GM18951 (cell line): ENCODE measurements at regions not wholly inside any gene's neighbourhood (a gene's known extent, or its start where the extent isn't known, plus 50 kb on each side); places are given as distances from the start of the nearest gene placed in this dataset.
"Not testable (repeated sequence)": the region's sequence is repeated elsewhere in the genome, so short reads cannot be mapped to it uniquely, and the experiment has no call there.

Experiments
- POLR2A ChIP-seq: IDR thresholded peaks from 4 replicates; pipeline ENCODE4 v1.6.1; 2011; ENCODE audit warnings: mild to moderate bottlenecking; ENCODE audit not compliant: insufficient read length, insufficient read depth; ENCODE audit errors: extremely low read depth
- in situ Hi-C: fragments of 300-500 bp; cut with MboI; formaldehyde crosslinking; loops from one replicate; pipeline ENCODE4 v1.12.0; 2022; ENCODE audit warnings: low sequenced_read_pairs, mixed read lengths, inconsistent platforms; ENCODE audit not compliant: unreplicated experiment

- no peak for TF ChIP-seq POLR2A
- in situ Hi-C loops, result no loop called here
Observed at GRCh38 chr2:34724107-34724506, 1125.0 kb upstream of the FAM98A start.

GRCh38 chr2:34723683-34724082 is 1124.6 kb upstream of the FAM98A start:
- TF ChIP-seq POLR2A, result no peak
- in situ Hi-C loops, result no loop called here

DNA sequence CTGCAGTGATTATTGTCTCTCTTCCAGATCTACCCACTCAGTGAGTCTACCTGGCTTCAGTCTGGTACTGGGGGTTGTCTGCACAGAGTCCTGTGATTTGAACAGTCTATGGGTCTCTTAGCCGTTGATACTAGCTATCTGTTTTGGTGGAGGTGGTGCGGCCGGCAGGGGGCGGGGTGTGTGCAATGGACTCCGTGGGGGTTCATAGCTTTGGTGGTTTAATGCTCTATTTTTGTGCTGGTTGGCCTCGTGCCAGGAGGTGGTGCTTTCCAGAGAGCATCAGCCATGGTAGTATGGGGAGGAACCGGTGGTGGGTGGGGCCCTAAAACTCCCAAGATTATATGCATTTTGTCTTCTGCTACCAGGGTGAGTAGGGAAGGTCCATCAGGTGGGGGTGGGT is 1120.1 kb upstream of the FAM98A start:
- TF ChIP-seq POLR2A, result no peak
- in situ Hi-C loops, result no loop called here

GRCh38 chr2:34705551-34706247 is 1106.6 kb upstream of the FAM98A start:
- in situ Hi-C loops, result no loop called here
- no peak for TF ChIP-seq POLR2A

GRCh38 chr2:34703292-34703691 is 1104.2 kb upstream of the FAM98A start:
- no peak for TF ChIP-seq POLR2A
- in situ Hi-C loops, result no loop called here

DNA sequence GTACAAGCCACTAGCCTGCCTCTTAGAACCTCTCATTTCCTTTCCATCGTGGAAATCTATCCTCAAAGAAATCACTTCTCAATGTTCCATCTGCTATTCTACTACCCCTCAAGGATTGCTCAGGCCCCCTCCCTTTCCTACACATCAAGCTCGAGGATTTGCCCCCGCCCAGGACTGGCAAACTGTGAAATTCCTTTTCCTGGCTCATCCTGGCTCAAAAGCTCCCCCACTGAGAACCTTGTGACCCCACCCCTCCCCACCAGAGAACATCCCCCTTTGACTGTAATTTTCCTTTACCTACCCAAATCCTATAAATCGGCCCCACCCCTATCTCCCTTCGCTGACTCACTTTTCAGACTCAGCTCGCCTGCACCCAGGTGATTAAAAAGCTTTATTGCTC is 1103.3 kb upstream of the FAM98A start:
- in situ Hi-C loops, result not testable (repeated sequence)

- in situ Hi-C loops, result not testable (repeated sequence)
Observed at GRCh38 chr2:34677591-34677990, 1078.5 kb upstream of the FAM98A start.

- in situ Hi-C loops, result not testable (repeated sequence)
Observed at GRCh38 chr2:34677119-34677531, 1078.0 kb upstream of the FAM98A start.

- TF ChIP-seq POLR2A, result no peak
- in situ Hi-C loops, result no loop called here
Observed at GRCh38 chr2:34670482-34670881, 1071.4 kb upstream of the FAM98A start.

GRCh38 chr2:34666821-34667220 is 1067.7 kb upstream of the FAM98A start:
- in situ Hi-C loops, result no loop called here
- TF ChIP-seq POLR2A, result no peak

DNA sequence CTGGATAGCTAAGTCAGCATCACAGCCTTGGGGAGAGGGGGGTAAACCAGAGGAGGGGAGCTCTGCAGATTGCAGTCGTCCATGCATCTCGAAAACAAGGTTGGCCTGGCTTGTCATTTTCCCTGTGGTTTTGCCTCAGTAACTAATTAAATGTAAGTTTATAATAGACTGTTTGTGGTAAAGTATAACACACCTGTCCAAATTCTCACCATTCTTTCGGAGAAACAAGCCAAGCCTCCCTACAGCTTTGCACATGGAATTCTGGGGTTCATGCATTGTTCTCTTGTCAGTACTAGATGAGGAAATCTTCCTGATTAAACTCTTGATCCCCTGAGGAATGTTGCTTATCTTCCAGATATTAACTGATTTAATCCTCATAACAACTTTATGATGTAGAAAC is 1065.2 kb upstream of the FAM98A start:
- in situ Hi-C loops, result no loop called here
- TF ChIP-seq POLR2A, result no peak

DNA sequence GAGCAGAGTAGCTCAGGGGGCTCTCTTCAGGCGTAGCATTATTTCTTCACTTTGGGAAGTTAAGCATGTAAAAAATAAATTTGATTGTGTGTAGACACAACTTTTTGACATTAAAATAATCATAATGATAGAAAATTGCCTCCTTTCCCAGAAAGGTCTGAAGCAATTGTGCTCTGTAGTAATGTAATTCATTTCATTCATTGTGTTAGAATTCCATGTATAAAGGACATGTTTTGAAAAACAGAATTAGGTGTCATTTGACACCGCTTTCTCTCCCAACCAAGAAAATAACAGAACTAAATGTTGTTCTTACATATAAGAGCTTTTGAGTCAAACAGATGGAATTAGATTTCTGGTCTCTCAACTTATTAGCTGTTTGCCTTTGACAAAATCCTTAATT is 1064.2 kb upstream of the FAM98A start:
- in situ Hi-C loops, result no loop called here
- TF ChIP-seq POLR2A, result no peak

DNA sequence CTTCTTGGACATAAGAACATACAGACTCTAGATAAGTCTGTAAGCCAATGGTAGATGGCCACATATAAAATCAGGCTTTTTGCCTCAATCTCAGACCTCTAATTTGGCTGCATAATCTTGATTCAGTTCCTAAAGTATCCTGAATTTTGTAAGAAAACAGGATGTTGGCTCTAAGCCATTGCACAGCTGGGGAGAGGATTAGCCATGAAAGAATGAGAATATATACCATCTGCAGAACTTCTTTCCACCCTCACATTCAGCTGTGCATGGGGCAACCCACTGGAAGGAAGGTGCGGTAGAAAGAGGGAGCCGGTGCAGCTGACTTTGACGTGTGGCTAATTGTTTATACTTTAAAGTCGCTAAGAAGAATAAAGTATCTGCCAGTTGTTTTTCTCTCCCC is 1061.6 kb upstream of the FAM98A start:
- in situ Hi-C loops, result no loop called here
- no peak for TF ChIP-seq POLR2A

- in situ Hi-C loops, result no loop called here
- no peak for TF ChIP-seq POLR2A
Observed at GRCh38 chr2:34656632-34657031, 1057.5 kb upstream of the FAM98A start.

GRCh38 chr2:34652636-34653035 is 1053.5 kb upstream of the FAM98A start:
- in situ Hi-C loops, result no loop called here
- no peak for TF ChIP-seq POLR2A
